Stomach (tissue), 8 donors: ENCODE measurements at regions not wholly inside any gene's neighbourhood (a gene's known extent, or its start where the extent isn't known, plus 50 kb on each side); places are given as distances from the start of the nearest gene placed in this dataset.

ENCODE experiments used
- DNase-seq, 2 donors: peaks; one replicate each; pipeline versions ENCODE4 v3.0.0 to v3.0.0-alpha.2; 2013 to 2019
- H3K27ac ChIP-seq, 5 donors: fragments of 200-600 bp in 4 of 5; sonication (generic) in 4 of 5; one replicate each; pipeline ENCODE4 v1.5.1; 2013 to 2019; ENCODE audit warnings: mild to moderate bottlenecking in 1 of 5, moderate library complexity in 1 of 5
- H3K27me3 ChIP-seq, 3 donors: fragments of 200-600 bp; sonication (generic); one replicate each; pipeline ENCODE4 v1.5.1; 2017 to 2019; ENCODE audit warnings: mixed run types in 1 of 3
- H3K36me3 ChIP-seq, 4 donors: fragments of 200-600 bp; sonication (generic); 1 replicate in 3 of 4; 2 replicates in 1 of 4; pipeline ENCODE4 v1.5.1; 2016 to 2019
- H3K4me1 ChIP-seq, 4 donors: fragments of 200-600 bp; sonication (generic); one replicate each; pipeline ENCODE4 v1.5.1; 2016 to 2019
- H3K4me3 ChIP-seq, 4 donors: fragments of 200-600 bp; sonication (generic) in 3 of 4; one replicate each; pipeline ENCODE4 v1.5.1; 2016 to 2019; ENCODE audit warnings: mild to moderate bottlenecking in 1 of 4
- H3K9me3 ChIP-seq, 4 donors: fragments of 200-600 bp; sonication (generic); one replicate each; pipeline ENCODE4 v1.5.1; 2016 to 2019
- EP300 ChIP-seq: sonication (generic); formaldehyde crosslinking; IDR thresholded peaks from one replicate; pipeline ENCODE4 v1.6.1; 2017; ENCODE audit warnings: antibody characterized with exemption
- POLR2A ChIP-seq, 4 donors: fragments of 450-650 bp; IDR thresholded peaks; one replicate each; pipeline ENCODE4 v1.6.1; 2016; ENCODE audit warnings: antibody characterized with exemption in 4 of 4, control low read depth in 2 of 4, mild to moderate bottlenecking in 1 of 4, moderate library complexity in 1 of 4
- POLR2AphosphoS5 ChIP-seq, 3 donors: sonication (generic); formaldehyde crosslinking; IDR thresholded peaks; one replicate each; pipeline ENCODE4 v1.6.1; 2016; ENCODE audit warnings: antibody characterized with exemption in 3 of 3
- WGBS, 5 donors: extraction: QIAGEN DNeasy Blood & Tissue Kit in 3 of 5; methylation state at CpG; one replicate each; pipeline versions ENCODE4 v1.1.5 to v1.1.7; 2013 to 2018; 5-methylcytosine and 5-hydroxymethylcytosine counted together
- intact Hi-C: fragments of 100-400 bp; cut with DNase I; formaldehyde crosslinking; loops from one replicate; pipeline ENCODE4 v1.15.1; 2023; ENCODE audit warnings: low total_unique reads
- TF ChIP-seq, protein P1 (sequence below), 7 experiments: fragments of 450-650 bp in 4 of 7; fragments of 200-600 bp in 3 of 7; sonication (generic) in 3 of 7; IDR thresholded peaks; one replicate each; pipeline ENCODE4 v1.5.1; 2016 to 2019; ENCODE audit warnings: antibody characterized with exemption in 7 of 7, control low read depth in 2 of 7, mild to moderate bottlenecking in 1 of 7
- donor health status: healthy with polysubstance abuse.
- donor health status: Bipolar disorder and iron deficiency.
- donor health status: healthy.

DNA sequence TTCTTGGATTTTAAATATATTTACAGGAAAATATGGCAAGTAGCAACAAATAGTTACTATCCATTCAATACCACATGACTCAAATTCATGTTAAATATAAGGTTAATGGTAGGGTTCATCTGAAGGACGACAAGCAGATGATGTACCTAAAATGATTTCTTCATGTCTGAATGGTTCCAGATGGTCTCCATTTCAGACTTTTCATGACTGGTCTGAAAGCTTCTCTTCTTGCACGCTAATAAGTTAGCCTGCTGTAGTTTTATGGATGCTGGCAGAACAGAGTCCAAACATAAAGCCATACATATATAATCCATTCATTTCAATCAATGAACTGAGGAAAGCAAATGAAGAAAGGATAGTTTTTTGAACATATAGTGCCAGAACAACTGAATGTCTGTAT lies 257.0 kb upstream of the MGAT4C start:
- H3K36me3 ChIP-seq, result no peaks in the 10 kb centered on the region
- 65 to 75% (median 70%) methylated on average over 2 of the region's 2 CpGs for WGBS, 5 donors
- no peak overlapping the region for H3K4me3 ChIP-seq
- peak in 1 of 2 donors; percentile 12 for DNase-seq
- TF ChIP-seq POLR2AphosphoS5 (IDR thresholded peaks at IDR 0.05) (no peak), EP300 (no peak), POLR2A (IDR thresholded peaks at IDR 0.05) (no peak)
- TF ChIP-seq, protein P1, sequence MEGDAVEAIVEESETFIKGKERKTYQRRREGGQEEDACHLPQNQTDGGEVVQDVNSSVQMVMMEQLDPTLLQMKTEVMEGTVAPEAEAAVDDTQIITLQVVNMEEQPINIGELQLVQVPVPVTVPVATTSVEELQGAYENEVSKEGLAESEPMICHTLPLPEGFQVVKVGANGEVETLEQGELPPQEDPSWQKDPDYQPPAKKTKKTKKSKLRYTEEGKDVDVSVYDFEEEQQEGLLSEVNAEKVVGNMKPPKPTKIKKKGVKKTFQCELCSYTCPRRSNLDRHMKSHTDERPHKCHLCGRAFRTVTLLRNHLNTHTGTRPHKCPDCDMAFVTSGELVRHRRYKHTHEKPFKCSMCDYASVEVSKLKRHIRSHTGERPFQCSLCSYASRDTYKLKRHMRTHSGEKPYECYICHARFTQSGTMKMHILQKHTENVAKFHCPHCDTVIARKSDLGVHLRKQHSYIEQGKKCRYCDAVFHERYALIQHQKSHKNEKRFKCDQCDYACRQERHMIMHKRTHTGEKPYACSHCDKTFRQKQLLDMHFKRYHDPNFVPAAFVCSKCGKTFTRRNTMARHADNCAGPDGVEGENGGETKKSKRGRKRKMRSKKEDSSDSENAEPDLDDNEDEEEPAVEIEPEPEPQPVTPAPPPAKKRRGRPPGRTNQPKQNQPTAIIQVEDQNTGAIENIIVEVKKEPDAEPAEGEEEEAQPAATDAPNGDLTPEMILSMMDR (IDR thresholded peaks at IDR 0.05), result no peak
- H3K4me1 ChIP-seq, result no peaks in the 10 kb centered on the region
- no peak overlapping the region for H3K27ac ChIP-seq
- peaks cover 0 to 5% (median 0%) of the 10 kb centered on the region in 4 donors for H3K9me3 ChIP-seq
- intact Hi-C loops, result no loop called here
- H3K27me3 ChIP-seq, result no peaks in the 10 kb centered on the region

DNA sequence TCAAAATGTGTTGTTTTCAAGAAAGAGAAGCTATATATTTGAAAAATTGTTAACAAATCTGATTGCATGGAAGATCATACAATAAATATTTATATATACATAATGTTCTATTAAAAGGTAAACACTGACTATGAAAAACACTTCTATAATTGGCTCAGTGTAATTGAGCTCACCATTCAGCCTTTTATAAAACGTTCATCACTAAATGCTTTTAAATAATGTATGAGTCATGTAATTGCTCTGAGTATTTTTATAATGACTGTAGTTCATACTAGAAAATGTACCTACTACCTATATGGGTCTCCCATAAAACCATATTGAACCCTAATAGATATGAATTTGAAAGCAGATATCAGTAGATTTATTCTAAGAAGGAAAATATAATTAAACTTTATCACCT lies 240.4 kb upstream of the MGAT4C start:
- intact Hi-C loops, result no loop called here
- 20 to 36% (median 24%) methylated on average over 1 of the region's 1 CpG for WGBS, 5 donors
- TF ChIP-seq POLR2AphosphoS5 (IDR thresholded peaks at IDR 0.05) (no peak), EP300 (no peak), POLR2A (IDR thresholded peaks at IDR 0.05) (no peak)
- TF ChIP-seq, protein P1 (IDR thresholded peaks at IDR 0.05), result no peak

DNA sequence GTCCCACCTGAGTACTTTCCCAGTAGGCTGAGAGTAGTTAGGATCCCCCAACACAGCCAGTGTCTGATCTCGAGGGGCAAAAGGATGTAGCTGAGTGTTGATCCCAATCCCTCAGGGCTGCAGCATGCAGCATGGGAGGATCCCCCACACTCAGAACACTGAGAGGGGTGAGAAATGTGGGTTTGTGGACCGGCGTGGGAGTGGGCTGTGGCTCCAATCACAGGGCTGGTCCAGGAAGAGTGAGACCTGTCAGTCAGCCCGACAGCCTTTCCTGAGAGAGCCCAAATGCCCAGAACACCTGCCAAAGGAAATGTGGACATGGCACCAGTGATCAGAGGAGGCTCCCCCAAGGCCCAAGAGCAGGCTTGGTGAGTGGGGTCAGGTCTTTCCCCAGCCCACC lies 228.3 kb upstream of the MGAT4C start:
- no peak overlapping the region for H3K4me3 ChIP-seq
- no peaks in the 10 kb centered on the region for H3K36me3 ChIP-seq
- H3K9me3 ChIP-seq, result peaks cover 0 to 14% (median 3%) of the 10 kb centered on the region in 4 donors
- no peaks in the 10 kb centered on the region for H3K27me3 ChIP-seq
- TF ChIP-seq POLR2A (IDR thresholded peaks at IDR 0.05) (no peak), POLR2AphosphoS5 (IDR thresholded peaks at IDR 0.05) (no peak), EP300 (no peak)
- TF ChIP-seq, protein P1 (IDR thresholded peaks at IDR 0.05), result no peak
- intact Hi-C loops, result no loop called here
- no peaks in the 10 kb centered on the region for H3K4me1 ChIP-seq
- 70 to 92% (median 78%) methylated on average over 1 to 4 of the region's 4 CpGs for WGBS, 5 donors
- no peak overlapping the region for H3K27ac ChIP-seq
- DNase-seq, result no peak

More for the DNA sequence above, 240.4 kb upstream of the MGAT4C start:
- no peak for DNase-seq
- H3K27ac ChIP-seq, result no peak overlapping the region
- no peaks in the 10 kb centered on the region for H3K36me3 ChIP-seq
- no peaks in the 10 kb centered on the region for H3K27me3 ChIP-seq
- peaks cover 0 to 6% (median 0%) of the 10 kb centered on the region in 4 donors for H3K9me3 ChIP-seq
- H3K4me3 ChIP-seq, result no peak overlapping the region
- no peaks in the 10 kb centered on the region for H3K4me1 ChIP-seq

DNA sequence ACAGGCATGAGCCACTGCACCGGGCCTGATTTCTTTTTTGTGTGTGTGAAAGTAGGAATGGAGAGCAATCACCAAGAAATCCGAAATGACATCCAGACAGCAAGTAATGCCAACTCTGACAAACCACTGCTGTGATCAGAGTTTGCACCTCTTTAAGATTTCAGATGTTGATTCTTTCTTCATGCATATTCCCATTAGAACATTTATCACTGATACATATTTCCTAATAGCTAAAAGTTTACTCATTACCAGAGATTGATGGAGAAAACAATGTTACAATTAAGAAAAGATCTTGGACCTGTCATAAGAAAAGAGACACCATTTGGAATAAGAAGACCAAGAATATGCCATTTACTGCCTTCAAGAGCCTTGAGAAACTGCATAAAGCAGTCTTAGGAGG lies 217.0 kb upstream of the MGAT4C start:
- Histone ChIP-seq H3K27ac (no peak overlapping the region), H3K27me3 (no peaks in the 10 kb centered on the region), H3K9me3 (no peaks in the 10 kb centered on the region), H3K36me3 (no peaks in the 10 kb centered on the region), H3K4me3 (no peak overlapping the region), H3K4me1 (no peaks in the 10 kb centered on the region)
- TF ChIP-seq POLR2A (IDR thresholded peaks at IDR 0.05), result no peak
- TF ChIP-seq EP300, result no peak
- TF ChIP-seq, protein P1 (IDR thresholded peaks at IDR 0.05), result no peak
- no peak for TF ChIP-seq POLR2AphosphoS5 (IDR thresholded peaks at IDR 0.05)
- intact Hi-C loops, result no loop called here
- no peak for DNase-seq
- 59 to 81% (median 70%) methylated on average over 2 of the region's 2 CpGs for WGBS, 5 donors
